Hematopoietic multipotent progenitor cell treated with erythropoietin and hydrocortisone succinate and interleukin-3 and kit ligand, for 6 days (in vitro differentiated cells): ENCODE measurements at regions not wholly inside any gene's neighbourhood (a gene's known extent, or its start where the extent isn't known, plus 50 kb on each side); places are given as distances from the start of the nearest gene placed in this dataset.
"Not testable (repeated sequence)": the region's sequence is repeated elsewhere in the genome, so short reads cannot be mapped to it uniquely, and the experiment has no call there.

ENCODE experiments used
- DNase-seq: peaks from one replicate; pipeline ENCODE4 v3.0.0-alpha.2; 2015

DNA sequence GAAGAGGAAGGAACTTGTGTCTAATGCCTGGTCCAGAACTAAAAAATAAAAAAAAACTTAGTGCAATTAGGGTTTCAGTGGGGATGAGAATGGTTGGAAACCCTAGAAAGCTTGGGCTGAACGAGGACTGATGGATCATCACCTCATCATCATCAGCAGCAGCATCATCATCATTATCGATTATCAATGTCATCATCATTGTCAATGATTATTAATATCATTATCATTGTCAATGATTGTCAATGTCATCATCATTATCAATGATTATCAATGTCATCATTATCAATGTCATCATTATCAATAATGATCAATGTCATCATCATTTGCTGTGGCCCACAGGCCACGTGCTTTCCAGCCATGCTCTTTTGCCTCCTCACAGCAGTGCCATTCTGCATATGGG lies 952.0 kb upstream of the ZNF722 start:
- no peak for DNase-seq

DNA sequence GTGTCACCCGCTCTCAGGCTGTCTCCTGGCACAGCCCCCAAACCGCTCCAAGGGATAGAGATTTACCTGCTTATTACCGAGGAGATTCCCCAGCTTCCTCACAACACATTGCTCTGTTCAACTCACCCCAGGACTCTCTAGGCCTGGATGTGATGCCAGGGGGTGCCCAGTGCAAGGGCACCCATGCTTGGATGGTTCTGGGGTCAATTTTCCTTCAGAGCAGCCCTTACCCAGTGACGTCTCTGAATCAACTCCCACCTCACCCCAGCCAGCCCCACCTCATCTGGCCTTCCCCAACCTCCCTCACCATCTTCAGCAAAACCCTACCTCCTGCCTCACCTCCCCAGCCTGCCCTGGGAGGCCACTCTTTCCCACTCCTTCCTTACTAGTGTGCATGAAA lies 951.6 kb upstream of the ZNF722 start:
- DNase-seq: no peak

DNA sequence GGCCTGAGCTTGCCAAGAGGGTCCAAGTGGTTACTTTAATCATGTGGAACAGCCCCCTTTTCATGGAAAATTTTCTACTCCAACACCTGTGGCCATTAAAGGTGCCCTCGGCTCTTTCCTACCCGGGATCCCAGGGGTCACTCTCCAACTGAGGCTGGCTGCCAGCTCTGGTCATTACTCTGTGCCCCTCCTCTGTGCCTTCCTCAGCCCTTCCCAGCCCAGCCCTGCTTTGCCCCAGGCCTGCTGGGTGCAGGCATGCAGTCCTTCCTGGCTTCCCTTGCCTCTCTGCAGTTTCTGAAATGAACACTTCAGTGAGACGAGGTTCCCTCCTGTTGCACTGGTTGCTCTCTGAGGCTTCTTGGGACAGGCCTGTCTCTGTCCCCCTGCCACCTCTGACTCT lies 951.1 kb upstream of the ZNF722 start:
- no peak for DNase-seq

DNA sequence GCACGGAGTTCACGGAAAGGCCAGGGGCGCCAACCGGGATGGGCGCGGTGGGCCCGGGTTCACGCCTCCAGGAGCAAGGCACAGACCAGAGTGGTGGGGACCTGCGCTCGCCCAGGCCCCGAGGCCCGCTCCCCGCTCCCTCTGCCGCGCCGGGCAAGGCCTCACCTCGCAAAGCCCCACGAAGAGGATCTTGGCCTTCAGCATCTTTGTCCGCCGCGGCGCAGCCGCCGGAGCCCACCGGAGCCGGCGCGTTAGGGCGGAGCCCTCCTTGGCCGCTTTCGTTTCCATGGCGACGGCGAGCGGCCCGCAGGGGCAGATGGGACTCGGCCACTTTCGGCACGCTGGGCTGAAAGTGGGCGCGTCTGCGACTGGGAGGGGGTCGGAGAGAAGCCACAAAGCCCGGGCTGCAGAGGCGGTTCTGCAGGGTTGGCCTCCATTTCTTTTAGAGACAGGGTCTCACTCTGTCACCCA lies 944.4 kb upstream of the ZNF722 start:
- no peak for DNase-seq

DNA sequence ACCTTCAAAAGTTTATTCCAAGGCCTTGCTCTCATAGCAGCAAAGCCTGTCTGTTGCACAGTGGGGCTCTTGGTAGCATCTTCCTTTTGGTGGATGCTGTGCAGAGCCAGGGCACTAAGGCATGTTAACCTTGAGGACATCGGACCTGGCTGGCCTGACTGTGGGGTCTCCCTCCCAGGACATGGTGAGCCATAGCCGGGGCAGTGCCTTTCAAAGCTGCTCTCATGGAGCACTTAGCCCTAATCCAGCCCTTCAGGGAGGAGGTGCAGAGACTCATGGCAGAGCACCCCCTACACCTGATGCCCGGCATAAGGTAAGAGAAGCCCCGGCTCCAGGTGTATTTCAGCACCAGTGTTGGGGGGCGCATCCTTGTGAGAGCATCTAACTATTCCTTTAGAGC lies 941.4 kb upstream of the ZNF722 start:
- DNase-seq: no peak

DNA sequence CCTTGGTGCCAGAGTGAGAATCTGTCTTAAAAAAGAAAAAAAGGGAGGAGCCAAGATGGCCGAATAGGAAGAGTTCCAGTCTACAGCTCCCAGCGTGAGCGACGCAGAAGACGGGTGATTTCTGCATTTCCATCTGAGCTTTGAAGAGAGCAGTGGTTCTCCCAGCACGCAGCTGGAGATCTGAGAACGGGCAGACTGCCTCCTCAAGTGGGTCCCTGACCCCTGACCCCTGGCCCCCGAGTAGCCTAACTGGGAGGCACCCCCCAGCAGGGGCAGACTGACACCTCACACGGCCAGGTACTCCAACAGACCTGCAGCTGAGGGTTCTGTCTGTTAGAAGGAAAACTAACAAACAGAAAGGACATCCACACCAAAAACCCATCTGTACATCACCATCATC lies 937.9 kb upstream of the ZNF722 start:
- DNase-seq: not testable (repeated sequence)

DNA sequence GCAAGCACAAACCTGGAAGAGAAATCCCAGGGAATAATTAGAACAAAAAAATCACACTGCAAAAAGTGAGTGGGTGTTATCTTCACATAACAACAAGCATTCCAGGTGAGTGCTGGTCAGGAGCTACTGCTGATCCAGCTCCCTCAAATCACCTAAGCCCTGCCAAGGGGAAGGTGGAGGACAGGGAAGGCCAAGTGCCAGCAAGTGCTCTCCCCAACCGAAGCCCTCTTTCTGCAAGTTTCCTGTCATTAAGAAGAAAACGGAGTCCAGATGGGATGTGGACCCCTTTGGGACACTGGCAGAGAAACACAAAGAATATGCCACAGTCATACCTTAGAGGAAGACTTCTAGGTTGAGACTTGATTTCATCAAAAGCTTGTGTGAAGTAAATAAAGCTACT lies 933.0 kb upstream of the ZNF722 start:
- DNase-seq: no peak

DNA sequence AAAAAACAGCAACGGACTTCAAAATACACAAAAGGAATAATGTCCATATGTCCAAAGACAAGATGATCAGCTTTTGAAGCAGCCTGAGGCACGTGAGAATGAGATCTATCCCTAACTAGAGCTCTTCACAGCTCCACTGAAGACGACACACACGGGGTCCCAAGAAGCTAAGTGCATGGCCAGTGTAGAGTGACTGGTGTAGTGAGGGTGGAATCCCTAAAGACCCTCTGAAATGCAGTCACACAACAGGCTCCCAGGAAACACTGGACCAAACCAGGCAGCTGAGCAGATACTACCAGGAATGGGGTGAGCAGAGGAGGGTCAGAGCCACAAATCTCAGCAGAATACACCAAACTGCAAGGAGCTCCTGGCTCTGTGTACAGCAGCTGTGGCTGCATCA lies 932.4 kb upstream of the ZNF722 start:
- not testable (repeated sequence) for DNase-seq

DNA sequence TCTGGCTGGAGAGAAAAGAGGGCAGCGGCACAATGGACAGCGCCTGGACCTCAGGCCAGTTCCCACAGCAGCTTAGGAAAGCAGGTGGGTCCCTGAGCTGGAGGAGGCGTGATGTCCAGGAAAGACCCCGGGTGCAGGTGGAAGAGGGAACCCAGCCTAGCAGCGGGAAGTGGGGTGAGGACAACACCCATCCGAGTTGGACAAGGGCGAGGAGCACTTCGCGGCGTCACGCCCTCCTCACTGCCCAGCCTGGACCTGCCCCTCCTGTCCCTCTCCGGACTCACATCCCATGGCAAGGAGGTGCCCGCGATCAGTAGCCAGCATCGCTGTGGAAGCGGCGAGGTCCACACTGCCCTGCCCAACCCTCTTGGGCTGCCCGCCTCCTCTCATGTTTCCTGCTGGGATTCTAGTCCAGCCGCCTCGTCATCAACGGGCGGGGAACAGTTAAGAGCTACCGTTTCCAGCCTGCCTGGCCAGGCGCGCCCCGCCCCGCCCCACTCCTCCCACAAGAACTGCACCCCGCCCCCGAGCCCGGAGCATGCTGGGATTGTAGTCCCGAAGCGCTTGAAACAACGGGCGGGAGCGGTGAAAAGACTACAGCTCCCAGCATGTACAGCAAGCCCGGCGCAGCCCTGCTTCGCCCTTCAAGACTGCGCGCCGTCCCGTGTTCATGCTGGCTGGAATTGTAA lies 930.6 kb upstream of the ZNF722 start:
- DNase-seq: no peak

DNA sequence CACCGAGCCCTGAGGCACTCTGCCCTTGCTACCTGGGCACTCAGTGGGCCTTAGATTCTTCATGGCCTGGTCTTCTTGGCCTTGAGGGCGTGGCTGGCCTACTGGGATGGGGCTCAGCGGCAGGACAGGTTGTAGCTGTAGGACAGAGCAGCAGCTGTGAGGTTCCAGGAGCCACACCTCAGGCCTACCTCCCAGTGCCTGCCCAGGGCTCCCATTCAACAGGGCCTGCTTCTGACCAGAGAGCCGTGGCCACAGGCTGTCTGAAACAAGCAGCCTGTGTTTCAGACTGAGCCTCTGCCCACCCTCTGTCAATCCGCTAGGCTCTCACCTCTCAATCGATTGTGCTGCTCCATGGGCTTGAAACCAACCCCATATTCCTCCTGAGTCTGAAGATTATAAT lies 928.0 kb upstream of the ZNF722 start:
- DNase-seq: no peak

DNA sequence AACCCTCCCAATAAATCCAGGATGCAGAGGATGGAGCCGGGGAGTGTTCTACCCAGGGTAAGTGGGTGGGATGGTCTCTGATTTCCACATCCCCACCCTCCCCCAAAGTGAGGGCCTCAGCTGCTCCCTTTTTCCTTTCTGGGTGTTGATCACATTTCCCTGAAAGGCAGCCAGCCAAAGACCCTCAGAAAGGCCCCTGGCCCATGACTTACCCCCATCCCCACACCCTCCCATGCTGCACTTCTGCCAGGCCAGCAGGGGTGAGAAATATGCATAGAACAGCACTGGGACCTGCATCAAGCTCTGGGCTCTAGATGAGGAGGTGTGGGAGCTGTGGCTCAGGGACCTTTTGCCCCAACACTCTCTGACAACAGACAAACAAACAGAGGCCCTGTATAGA lies 927.3 kb upstream of the ZNF722 start:
- no peak for DNase-seq

DNA sequence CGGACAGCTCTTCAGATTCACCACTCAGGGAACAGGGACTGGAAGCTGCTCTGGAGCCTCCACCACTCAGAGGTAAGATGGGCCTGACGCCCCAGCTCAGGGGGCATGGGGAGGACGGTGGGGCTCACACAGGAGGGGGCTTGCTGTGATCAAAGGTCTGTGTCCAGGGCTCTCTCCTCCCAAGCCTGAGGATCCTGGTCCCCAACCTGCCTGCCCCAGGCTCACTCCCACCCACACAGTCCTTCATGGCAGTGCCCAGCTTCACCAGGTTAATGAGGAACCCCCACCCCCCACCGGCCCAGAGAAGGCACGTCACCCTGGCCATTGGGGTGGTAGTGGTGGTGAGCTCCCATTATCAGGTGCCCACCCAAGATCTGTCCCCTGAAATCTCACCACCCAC lies 926.7 kb upstream of the ZNF722 start:
- DNase-seq: no peak

DNA sequence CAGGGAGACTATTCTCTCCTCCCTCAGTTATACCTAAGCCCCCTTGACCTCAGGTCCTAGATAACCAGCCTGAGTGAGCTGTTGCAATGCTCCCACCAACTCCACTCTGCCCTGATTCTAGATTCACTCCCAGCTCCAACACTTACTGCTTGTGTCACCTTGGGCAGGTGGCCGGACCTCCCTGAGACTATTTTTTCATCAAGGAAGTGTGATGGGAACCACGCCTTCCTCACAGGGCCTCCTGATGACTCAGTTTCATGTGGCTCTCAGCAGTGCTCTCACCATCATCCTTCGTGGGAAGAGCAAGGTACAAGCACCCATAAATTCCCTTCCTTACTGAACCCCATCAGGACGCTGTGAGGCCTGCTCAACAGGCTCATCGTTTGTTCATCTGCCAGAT lies 925.8 kb upstream of the ZNF722 start:
- no peak for DNase-seq

DNA sequence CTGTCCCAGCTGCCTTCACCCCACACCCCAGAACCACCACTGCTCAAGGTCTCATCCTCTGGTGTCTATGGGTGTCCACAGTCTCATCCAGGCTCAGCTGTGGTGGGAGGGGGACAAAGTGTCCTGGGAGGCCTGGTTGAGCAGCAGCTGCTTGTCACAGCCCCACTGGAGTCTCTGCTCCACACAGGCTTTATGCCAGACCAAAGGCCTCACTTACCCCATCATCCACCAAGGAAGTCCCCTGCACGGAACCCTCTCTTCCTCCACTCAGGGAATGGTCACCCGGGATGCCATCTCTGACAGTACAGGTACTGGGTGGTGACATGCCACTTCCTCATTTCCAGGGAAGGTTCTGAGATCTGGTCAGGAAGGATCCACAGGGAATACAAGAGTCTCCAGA lies 925.4 kb upstream of the ZNF722 start:
- DNase-seq: no peak

DNA sequence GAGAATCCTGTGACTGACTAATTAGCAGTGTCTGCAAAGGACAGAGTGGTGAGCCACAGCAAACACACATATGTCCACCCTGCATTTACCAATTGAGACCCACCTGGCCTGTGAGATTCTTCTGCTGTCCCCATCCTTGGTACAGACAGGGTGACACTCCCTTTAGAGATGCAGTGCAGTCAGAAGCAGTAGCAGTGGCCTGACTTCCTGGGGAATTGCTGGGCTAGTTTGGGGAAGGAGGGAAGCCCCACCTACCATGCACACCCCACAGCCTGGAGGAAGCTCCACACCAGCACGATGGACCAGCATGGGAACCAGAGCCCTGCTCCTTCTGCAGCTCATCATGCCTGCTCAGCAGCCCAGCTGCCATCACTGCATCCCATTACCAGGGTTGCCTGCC lies 924.9 kb upstream of the ZNF722 start:
- no peak for DNase-seq

DNA sequence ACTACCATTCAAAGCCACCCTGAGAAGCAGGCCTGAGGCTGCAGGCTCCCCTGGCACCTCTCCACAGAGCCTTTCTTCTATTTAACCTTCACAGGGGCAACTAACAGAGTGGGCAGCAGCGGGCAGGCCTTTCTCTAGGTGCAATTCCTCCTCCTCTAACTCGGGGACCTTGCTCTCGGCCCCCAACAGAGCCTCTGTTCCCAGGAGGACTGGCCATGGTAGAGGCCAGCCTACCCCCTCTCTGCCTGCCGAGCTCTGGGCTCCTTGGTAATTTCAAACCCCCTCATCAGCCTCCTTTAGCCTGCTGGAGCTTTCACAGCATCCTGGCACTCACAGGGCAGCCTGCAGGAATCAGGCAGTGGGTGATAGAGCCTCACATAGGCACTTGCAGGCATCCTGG lies 920.8 kb upstream of the ZNF722 start:
- no peak for DNase-seq

DNA sequence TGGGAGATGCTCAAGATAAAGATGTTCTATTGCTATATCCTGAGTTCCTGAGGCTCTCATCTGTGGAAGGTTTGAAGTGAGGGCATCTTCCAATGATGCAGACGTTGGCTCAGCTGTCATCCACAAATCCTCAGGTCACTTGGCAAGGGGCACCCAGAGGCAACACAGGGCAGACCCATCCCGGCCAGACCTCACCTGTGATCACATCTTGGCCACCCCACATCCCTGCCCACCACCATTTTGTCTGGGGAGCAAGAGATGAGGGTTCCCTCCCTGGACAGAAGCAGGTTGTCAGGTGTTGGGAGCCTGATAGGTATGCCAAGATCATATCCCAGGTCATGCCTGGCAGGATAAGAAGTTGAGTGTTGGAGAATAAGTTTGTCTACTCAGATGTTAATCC lies 918.2 kb upstream of the ZNF722 start:
- DNase-seq: no peak

DNA sequence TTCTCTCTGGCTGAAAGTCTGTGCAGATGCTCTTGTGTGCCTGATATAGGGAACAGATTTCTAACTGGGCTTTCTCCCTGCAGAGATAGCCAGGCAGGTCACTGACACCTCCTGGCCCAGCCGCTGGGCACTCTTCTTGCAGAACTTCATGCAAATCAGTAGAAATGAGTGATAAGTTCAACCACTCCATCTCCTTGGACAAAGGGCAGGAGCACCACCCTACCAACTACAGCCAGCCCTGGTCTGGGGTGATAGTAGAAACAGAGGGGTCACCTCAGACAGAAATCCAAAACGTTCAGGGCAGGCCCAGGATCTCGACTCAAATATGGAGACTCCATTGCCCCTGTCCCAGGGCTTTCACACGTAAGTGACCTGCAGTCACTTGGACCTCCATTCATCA lies 917.8 kb upstream of the ZNF722 start:
- no peak for DNase-seq

DNA sequence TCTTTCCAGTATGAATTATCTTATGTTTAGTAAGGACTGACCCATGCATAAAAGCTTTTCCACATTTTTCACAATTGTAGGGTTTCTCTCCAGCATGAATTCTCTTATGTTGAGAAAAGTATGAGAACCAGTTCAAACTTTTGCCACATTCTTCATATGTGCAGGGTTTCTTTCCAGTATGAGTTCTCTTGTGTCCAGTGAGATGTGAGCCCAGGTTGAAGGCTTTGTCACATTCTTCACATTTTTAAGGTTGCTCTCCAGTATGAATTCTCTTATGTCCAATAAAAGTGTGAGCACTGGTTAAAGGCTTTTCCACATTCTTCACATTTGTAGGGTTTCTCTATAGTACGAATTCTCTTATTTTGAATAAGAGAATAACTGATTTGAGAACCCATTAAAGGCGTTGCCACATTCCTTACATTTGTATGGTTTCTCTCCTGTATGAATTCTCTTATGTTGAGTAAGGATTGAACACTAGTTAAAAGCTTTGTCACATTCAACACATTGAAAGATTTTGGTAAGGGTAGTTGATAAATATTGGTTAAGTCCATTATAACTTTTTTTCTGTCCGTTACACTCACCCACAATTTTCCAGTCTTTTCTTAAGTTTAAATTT lies 911.0 kb upstream of the ZNF722 start:
- no peak for DNase-seq

DNA sequence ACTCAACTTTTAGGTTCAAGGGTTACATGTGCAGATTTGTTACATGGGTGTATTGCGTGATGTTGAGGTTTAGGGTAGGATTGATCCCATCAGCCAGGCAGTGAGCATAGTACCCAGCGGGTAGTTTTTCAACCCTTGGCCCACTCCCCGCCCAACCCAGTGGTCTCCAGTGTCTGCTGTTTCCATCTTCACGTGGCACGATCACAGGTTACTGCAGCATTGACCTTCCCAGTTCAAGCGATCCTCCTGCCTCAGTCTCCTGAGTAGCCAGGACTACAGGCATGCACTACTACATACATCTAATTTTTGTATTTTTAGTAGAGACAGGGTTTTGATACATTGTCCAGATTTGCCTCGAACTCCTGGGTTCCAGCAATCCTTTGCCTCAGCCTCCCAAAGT lies 905.7 kb upstream of the ZNF722 start:
- DNase-seq: no peak

DNA sequence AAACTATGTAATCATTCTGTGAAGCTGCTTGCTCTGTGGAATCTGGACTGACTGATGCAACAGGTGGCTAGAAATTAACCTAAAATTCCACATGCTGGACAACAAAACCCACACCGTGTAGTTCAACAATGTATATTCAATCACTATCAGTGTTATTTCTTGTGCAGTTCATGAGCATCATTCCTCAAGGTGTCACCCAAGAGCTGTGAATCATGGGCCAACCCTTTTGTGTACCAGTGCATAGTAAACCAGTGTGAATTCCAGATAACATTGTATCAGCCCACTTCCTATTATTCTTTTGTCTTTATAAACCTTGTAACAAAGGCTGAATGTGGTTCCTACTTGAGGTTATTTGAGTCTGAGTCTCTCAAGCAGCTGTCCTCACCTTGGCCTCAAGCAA lies 905.2 kb upstream of the ZNF722 start:
- no peak for DNase-seq

DNA sequence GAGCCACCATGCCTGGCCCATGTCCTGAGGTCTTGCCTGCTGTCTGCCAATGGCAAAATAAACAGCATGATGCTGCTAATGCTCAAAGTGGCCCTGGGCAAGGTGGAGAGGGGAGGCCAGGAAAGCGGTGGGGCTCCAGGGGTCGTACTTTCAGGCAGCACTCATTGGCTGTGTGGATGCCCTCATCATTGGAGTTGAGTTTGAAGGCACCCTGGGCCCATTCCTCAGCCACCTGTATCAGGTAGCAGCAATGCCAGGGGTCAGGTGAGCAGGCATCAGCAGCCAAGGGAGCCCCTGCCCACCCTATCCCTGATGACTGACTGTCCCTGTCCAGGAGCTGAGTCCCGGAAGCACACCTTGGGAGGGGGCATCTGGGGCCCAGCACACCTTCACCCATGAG lies 902.5 kb upstream of the ZNF722 start:
- DNase-seq: no peak

DNA sequence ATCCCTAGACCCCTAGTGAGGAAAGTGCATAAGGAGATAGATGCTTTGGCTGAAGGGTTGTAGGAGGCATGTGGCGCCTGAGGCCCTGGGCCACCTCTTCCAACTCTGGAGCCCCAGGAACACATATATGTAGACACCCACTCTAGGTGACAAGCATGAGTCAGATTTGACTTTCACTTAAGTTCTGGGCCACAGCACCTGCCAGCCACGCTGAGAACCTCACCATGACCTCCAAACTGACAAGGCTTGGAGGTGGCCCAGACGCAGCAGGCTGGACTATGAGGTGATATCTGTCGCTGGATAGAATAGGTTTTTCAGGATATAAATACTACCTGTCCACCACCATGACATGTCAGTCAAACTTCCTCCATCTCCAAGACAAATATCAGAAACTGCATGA lies 894.0 kb upstream of the ZNF722 start:
- DNase-seq: no peak

DNA sequence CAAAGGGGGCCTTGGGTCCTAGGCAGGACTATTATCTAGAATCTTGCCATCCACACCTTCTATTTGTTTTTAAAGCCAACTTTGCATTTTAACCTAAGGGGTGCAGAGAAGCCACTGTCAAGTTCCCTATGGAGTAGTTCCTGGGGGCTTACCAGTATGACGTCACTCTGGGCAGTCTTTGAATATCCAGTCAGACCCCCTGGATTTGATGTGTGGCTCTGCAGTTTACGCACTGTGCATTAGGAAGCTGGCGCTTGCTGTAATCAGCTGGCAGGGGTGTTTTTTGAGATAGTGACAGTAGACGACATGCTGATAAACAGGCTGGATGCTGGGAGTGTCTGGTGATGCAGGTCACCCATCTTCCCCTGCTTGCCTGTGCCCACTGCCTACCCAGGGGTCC lies 892.7 kb upstream of the ZNF722 start:
- DNase-seq: no peak
